VCaP (cell line): ENCODE measurements at regions not wholly inside any gene's neighbourhood (a gene's known extent, or its start where the extent isn't known, plus 50 kb on each side); places are given as distances from the start of the nearest gene placed in this dataset.

Experiments
- H3K27ac ChIP-seq: fragments of 450-650 bp; 2 replicates; pipeline ENCODE4 v1.5.1; 2017
- TF ChIP-seq, protein P1 (sequence below): fragments of 450-650 bp; conservative IDR thresholded peaks from 2 replicates; pipeline ENCODE4 v1.5.1; 2017; ENCODE audit warnings: mild to moderate bottlenecking, moderate library complexity

DNA sequence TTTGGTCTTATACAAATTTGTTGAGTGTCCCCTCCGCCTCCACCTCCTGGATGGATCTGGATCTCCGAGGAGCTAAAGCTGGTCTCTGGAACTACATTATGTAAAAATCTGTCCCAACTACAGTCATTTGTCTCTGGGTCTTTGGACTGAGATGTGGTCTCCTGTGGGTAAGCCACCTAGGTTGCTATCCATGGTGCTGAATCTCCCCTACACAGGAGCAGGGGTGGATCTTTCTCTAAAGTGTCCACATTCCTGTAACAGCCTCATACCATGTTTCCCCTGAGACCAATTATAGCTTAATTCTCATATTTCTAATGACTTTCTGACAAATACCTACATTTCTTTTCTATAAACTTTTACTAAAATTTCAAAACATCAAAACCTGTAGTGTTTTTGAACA, 625.8 kb downstream of the TAFA4 start:
- H3K27ac ChIP-seq, result no peak overlapping the region
- TF ChIP-seq, protein P1, sequence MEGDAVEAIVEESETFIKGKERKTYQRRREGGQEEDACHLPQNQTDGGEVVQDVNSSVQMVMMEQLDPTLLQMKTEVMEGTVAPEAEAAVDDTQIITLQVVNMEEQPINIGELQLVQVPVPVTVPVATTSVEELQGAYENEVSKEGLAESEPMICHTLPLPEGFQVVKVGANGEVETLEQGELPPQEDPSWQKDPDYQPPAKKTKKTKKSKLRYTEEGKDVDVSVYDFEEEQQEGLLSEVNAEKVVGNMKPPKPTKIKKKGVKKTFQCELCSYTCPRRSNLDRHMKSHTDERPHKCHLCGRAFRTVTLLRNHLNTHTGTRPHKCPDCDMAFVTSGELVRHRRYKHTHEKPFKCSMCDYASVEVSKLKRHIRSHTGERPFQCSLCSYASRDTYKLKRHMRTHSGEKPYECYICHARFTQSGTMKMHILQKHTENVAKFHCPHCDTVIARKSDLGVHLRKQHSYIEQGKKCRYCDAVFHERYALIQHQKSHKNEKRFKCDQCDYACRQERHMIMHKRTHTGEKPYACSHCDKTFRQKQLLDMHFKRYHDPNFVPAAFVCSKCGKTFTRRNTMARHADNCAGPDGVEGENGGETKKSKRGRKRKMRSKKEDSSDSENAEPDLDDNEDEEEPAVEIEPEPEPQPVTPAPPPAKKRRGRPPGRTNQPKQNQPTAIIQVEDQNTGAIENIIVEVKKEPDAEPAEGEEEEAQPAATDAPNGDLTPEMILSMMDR, result no peak

DNA sequence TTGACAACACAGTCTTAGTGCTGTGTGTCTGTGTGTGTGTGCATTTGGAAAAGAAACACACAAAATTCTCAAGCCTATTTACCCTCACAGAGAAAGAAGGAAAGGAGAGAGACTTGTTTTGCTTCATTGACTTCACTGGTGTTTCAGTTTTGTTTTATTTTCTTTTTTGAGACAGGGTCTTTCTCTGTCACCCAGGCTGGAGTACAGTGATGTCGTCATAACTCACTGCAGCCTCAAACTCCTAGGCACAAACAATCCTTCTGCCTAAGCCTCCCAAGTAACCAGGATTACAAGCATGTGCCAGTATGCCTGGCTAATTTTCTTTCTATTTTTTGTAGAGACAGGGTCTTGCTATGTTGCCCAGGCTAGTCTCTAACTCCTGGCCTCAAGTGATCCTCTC, 636.9 kb downstream of the TAFA4 start:
- no peak overlapping the region for H3K27ac ChIP-seq
- TF ChIP-seq, protein P1, result no peak

DNA sequence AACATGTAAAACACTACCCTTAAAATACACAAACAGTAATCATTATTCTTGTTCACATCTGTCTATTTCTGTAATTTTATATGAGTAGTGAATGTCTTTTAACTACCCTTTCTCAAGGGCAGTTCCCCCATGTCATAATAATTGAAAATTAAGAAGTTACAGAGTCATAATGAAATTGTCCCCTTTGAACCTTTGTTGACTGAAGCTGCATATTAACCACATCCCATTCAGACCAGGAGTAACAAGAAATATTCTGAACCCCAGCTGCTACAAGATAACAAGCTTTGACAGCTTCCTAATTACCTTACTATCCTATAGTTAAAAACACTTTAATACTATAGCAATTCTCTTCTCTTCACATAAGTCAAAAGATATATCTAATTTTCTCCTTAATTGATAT, 635.9 kb upstream of the SUCLG2 start:
- H3K27ac ChIP-seq, result no peak overlapping the region
- TF ChIP-seq, protein P1, result no peak

DNA sequence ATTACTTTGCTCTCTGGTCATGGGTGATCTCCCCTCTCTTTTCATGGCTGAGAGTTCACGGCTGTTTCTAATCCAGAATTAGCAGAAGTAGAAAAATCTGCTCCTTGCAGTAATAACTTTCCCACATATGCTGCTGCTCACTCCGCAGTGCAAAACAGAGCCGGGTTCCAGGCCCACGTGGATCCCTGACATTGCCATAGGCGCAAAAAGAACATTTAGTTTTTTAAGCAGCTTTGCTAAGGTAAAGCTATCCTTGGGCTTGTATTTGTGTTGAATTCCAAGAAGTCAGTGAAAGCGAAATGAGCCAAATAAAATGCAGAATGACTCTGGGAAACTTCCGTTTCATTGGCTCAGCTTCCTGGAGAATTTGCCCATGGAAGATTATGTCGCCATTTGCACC, 633.7 kb upstream of the SUCLG2 start:
- no peak overlapping the region for H3K27ac ChIP-seq
- TF ChIP-seq, protein P1, result no peak

DNA sequence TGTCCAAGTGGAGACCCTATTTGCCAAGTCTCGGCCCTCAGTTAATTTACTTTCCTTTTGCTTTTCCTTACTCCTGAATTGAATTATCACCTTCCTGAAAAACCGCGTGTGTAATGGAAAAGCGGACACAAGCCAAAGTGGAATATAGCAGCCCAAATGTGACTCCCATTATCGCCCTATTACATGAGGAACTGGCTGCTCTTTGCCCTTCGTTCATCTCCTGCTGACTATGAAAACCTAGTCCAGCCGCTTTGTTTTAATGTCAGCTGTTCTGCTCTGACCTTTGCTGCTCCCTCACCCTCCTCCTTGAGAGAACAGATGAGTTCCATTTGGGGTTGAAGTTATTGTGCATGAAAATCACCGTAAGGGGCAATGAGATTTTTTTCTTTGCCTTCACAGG, 632.7 kb upstream of the SUCLG2 start:
- no peak overlapping the region for H3K27ac ChIP-seq
- TF ChIP-seq, protein P1, result no peak

DNA sequence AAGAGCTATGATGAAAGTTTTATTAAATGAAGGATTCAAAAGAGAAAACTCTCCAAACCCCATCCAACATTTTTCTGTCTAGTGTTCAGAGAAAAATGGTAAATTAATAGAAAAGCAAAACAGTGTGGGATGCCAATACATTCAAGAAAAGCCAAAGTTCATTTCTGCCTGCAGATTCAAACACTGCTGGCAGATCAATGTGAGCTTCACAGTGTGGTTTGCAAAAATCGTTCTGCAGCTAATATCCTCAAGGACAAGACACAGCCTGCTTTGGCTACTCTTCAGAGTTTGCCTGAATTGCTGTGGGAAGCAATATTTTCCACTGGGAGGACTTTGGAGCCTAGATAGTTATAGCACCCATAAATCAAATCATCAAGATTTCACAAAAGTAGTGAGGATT, 619.9 kb upstream of the SUCLG2 start:
- TF ChIP-seq, protein P1, result no peak
- H3K27ac ChIP-seq, result no peak overlapping the region

DNA sequence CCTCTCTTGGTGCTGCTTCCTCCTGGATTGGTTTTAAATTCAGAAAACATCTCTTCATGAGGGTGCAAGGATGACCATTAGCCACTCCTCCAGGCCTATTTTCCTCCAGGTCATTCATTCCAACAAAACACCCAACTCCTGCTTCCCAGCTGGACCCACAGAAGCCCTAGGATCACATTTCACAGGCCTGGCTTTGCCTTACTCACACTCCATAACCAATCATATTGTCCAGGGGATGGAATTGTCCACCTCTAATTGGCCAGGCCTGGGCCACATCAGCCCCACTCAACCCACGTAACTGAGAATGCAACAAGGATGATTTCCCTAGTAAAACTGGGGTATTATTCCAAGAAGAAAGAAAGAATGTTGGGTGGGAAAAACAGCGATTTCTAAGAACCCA, 616.7 kb upstream of the SUCLG2 start:
- TF ChIP-seq, protein P1, result no peak
- H3K27ac ChIP-seq, result no peak overlapping the region
